HL-60 (cell line): ENCODE measurements at regions not wholly inside any gene's neighbourhood (a gene's known extent, or its start where the extent isn't known, plus 50 kb on each side); places are given as distances from the start of the nearest gene placed in this dataset.

Experiments used
- CTCF ChIP-seq: IDR thresholded peaks from one replicate; pipeline ENCODE4 v1.5.1; 2011; ENCODE audit warnings: low read length, control low read depth, inconsistent platforms; ENCODE audit not compliant: insufficient read depth
- GABPA ChIP-seq: IDR thresholded peaks from 2 replicates; pipeline ENCODE4 v1.6.1; 2012; ENCODE audit warnings: low read depth
- POLR2AphosphoS5 ChIP-seq: IDR thresholded peaks from 2 replicates; pipeline ENCODE4 v1.6.1; 2012; ENCODE audit warnings: low read depth
- REST ChIP-seq: IDR thresholded peaks from 2 replicates; pipeline ENCODE4 v1.6.1; 2012; ENCODE audit warnings: low read depth; ENCODE audit not compliant: insufficient replicate concordance
- SPI1 ChIP-seq: IDR thresholded peaks from 2 replicates; pipeline ENCODE4 v1.6.1; 2012; ENCODE audit warnings: low read depth, mild to moderate bottlenecking, borderline replicate concordance

- TF ChIP-seq CTCF (no peak), REST (no peak), GABPA (no peak), POLR2AphosphoS5 (no peak), SPI1 (no peak)
Observed at GRCh38 chr3:21274079-21274571, 476.9 kb downstream of the ZNF385D start.
